ENCODE measurements at regions not wholly inside any gene's neighbourhood (a gene's known extent, or its start where the extent isn't known, plus 50 kb on each side); places are given as distances from the start of the nearest gene placed in this dataset.

DNA sequence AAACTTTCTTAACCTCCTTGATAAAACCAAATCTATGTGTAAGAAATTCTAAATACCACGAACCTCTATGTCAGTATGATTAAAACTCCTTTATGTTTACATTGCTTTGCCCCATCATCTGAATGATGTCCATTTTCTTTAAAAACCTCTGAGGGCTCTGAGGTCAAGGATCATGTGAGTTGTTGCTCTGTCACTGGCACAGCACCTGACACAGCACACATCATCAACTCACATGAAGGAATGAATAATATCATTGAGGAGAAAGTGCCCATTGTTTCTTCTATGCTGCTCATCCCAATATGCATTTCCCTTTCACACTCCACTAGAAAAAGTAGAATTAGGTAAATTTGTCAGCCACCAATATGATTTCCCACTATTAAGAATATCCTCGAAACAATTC lies 1178.7 kb upstream of the NRXN1 start:
- H3K4me3 Mint-ChIP-seq (ENCODE audit: unreplicated experiment): no peak overlapping the region
- H3K27ac Mint-ChIP-seq (ENCODE audit: unreplicated experiment): no peak overlapping the region
- no peaks in the 10 kb centered on the region for H3K27me3 Mint-ChIP-seq (ENCODE audit: unreplicated experiment)
- H3K4me1 Mint-ChIP-seq (ENCODE audit: unreplicated experiment): no peaks in the 10 kb centered on the region
- no peak for DNase-seq (ENCODE audit: extremely low spot score, unreplicated experiment)
- H3K9me3 Mint-ChIP-seq (ENCODE audit: unreplicated experiment): no peaks in the 10 kb centered on the region
- TF ChIP-seq, protein P1, sequence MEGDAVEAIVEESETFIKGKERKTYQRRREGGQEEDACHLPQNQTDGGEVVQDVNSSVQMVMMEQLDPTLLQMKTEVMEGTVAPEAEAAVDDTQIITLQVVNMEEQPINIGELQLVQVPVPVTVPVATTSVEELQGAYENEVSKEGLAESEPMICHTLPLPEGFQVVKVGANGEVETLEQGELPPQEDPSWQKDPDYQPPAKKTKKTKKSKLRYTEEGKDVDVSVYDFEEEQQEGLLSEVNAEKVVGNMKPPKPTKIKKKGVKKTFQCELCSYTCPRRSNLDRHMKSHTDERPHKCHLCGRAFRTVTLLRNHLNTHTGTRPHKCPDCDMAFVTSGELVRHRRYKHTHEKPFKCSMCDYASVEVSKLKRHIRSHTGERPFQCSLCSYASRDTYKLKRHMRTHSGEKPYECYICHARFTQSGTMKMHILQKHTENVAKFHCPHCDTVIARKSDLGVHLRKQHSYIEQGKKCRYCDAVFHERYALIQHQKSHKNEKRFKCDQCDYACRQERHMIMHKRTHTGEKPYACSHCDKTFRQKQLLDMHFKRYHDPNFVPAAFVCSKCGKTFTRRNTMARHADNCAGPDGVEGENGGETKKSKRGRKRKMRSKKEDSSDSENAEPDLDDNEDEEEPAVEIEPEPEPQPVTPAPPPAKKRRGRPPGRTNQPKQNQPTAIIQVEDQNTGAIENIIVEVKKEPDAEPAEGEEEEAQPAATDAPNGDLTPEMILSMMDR (IDR thresholded peaks at IDR 0.05): no peak
- H3K36me3 Mint-ChIP-seq (ENCODE audit: unreplicated experiment): no peaks in the 10 kb centered on the region

DNA sequence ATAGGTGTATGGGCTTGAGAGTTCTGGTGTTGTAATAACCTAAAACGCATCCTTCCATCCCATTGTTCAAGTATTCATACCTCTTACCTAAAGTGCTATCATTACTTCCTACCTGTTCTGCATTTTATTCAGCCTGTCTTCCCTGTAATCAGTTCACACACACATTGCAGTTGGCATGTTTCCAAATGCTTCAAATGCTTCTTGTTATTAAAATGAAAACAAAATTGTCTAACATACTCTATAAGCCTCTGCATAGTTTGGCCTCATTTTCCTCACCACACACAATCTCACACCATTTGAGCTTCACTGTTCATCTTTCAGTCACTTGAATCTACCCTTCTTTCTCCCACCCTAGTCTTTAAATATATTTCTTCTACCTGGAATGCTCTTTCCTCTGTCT lies 1178.2 kb upstream of the NRXN1 start:
- no peak for DNase-seq (ENCODE audit: extremely low spot score, unreplicated experiment)
- Mint-ChIP-seq H3K36me3 (ENCODE audit: unreplicated experiment) (no peaks in the 10 kb centered on the region), H3K4me3 (ENCODE audit: unreplicated experiment) (no peak overlapping the region), H3K27me3 (ENCODE audit: unreplicated experiment) (no peaks in the 10 kb centered on the region), H3K9me3 (ENCODE audit: unreplicated experiment) (no peaks in the 10 kb centered on the region), H3K27ac (ENCODE audit: unreplicated experiment) (no peak overlapping the region), H3K4me1 (ENCODE audit: unreplicated experiment) (no peaks in the 10 kb centered on the region)
- TF ChIP-seq, protein P1 (IDR thresholded peaks at IDR 0.05): no peak

DNA sequence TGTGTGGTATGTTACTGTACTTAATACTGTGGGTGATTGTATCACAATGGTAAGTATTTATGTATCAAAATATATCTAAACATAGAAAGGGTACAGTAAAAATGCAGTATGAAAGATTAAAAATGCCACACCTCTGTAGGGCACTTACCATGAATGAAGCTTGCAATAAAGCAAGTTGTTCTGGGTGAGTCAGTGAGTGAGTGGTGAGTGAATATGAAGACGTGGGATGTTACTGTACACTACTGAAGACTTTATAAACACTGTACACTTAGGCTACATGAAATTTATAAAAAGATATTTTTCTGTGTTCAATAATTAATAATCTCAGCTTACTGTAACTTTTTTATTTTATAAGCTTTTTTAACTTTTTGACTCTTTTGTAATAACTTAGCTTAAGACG lies 1162.4 kb upstream of the NRXN1 start:
- TF ChIP-seq, protein P1 (IDR thresholded peaks at IDR 0.05): no peak
- Mint-ChIP-seq H3K4me1 (ENCODE audit: unreplicated experiment) (no peaks in the 10 kb centered on the region), H3K27ac (ENCODE audit: unreplicated experiment) (no peak overlapping the region), H3K9me3 (ENCODE audit: unreplicated experiment) (no peaks in the 10 kb centered on the region), H3K4me3 (ENCODE audit: unreplicated experiment) (no peak overlapping the region), H3K27me3 (ENCODE audit: unreplicated experiment) (no peaks in the 10 kb centered on the region), H3K36me3 (ENCODE audit: unreplicated experiment) (no peaks in the 10 kb centered on the region)
- DNase-seq (ENCODE audit: extremely low spot score, unreplicated experiment): no peak

DNA sequence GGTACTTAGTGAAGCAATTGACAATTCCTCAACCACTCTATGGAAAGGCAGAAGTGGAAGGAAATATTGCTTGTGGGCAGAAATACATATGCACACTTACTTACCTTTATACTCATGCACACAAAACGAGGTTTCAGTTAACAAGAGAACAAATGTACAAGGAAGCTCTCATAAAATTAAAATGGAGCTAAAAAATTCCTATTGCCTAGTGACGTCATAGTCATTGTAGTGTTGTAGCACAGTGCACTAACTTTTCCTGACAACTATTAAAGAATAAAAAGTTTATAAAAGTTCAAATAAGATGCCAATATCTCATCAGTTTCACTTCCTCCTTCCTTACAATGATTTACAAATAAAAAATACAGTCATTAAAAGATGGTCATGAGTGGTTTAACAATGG lies 1161.9 kb upstream of the NRXN1 start:
- H3K4me1 Mint-ChIP-seq (ENCODE audit: unreplicated experiment): no peaks in the 10 kb centered on the region

DNA sequence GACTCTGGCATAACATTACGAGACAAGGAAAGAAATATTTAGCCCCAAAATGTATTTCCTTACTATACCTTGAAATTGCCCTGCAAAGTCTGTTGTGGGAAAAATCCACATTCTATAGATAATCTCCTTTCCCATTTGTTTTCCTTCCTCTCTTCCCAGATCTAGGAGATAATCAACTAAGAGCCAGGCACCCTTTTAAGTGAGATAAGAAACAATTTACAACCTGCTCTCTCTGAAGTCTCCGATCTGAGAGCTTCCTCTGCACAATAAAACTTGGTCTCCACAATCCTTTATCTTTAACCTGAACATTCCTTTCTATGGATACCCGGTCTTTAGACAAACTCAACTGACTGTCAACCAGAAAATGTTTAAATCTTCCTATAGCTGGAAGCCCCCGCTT lies 1160.7 kb upstream of the NRXN1 start:
- no peak for DNase-seq (ENCODE audit: extremely low spot score, unreplicated experiment)
- no peaks in the 10 kb centered on the region for H3K36me3 Mint-ChIP-seq (ENCODE audit: unreplicated experiment)
- H3K4me3 Mint-ChIP-seq (ENCODE audit: unreplicated experiment): no peak overlapping the region
- H3K27ac Mint-ChIP-seq (ENCODE audit: unreplicated experiment): no peak overlapping the region
- H3K4me1 Mint-ChIP-seq (ENCODE audit: unreplicated experiment): no peaks in the 10 kb centered on the region
- no peaks in the 10 kb centered on the region for H3K9me3 Mint-ChIP-seq (ENCODE audit: unreplicated experiment)
- TF ChIP-seq, protein P1 (IDR thresholded peaks at IDR 0.05): no peak
- H3K27me3 Mint-ChIP-seq (ENCODE audit: unreplicated experiment): no peaks in the 10 kb centered on the region

More for the DNA sequence above, 1161.9 kb upstream of the NRXN1 start:
- H3K27ac Mint-ChIP-seq (ENCODE audit: unreplicated experiment): no peak overlapping the region
- TF ChIP-seq, protein P1 (IDR thresholded peaks at IDR 0.05): no peak
- H3K9me3 Mint-ChIP-seq (ENCODE audit: unreplicated experiment): no peaks in the 10 kb centered on the region
- H3K4me3 Mint-ChIP-seq (ENCODE audit: unreplicated experiment): no peak overlapping the region
- H3K27me3 Mint-ChIP-seq (ENCODE audit: unreplicated experiment): no peaks in the 10 kb centered on the region
- H3K36me3 Mint-ChIP-seq (ENCODE audit: unreplicated experiment): no peaks in the 10 kb centered on the region
- DNase-seq (ENCODE audit: extremely low spot score, unreplicated experiment): no peak
